ENCODE measurements at regions not wholly inside any gene's neighbourhood (a gene's known extent, or its start where the extent isn't known, plus 50 kb on each side); places are given as distances from the start of the nearest gene placed in this dataset.

GRCh38 chr3:124113485-124113884 is 121.6 kb upstream of the ROPN1 start:
- Histone ChIP-seq H2BK5ac (ENCODE audit: low read length) (no peak overlapping the region), H3K4me2 (ENCODE audit: insufficient read depth, low read length, poor library complexity, severe bottlenecking) (no peak overlapping the region), H2BK15ac (ENCODE audit: low read length) (no peak overlapping the region), H3K4ac (ENCODE audit: low read length) (no peak overlapping the region), H3K4me3 (ENCODE audit: low read length in 2 of 2) (no peak overlapping the region), H3K36me3 (replicated peaks in 1 of 2; ENCODE audit: control insufficient read depth in 2 of 2, insufficient read depth in 2 of 2, low read length in 2 of 2) (no peaks in the 10 kb centered on the region), H2BK120ac (ENCODE audit: low read depth, low read length) (no peak overlapping the region), H3K18ac (ENCODE audit: low read length) (no peak overlapping the region), H3K4me1 (ENCODE audit: control insufficient read depth in 2 of 2, insufficient read depth in 1 of 2, low read depth in 1 of 2, low read length in 2 of 2) (peaks cover 0 to 11% of the 10 kb centered on the region in 2 donors), H4K91ac (ENCODE audit: low read depth, low read length, poor library complexity) (no peak overlapping the region), H2AFZ (ENCODE audit: low read length) (no peak overlapping the region), H3K9me3 (replicated peaks in 1 of 2; ENCODE audit: control insufficient read depth in 2 of 2, insufficient read depth in 1 of 2, low read depth in 1 of 2, low read length in 2 of 2) (no peaks in the 10 kb centered on the region), H3K9ac (ENCODE audit: low read depth, low read length, poor library complexity) (no peak overlapping the region), H2BK12ac (ENCODE audit: low read length) (no peak overlapping the region), H4K8ac (ENCODE audit: low read depth, low read length) (no peak overlapping the region), H3K23ac (ENCODE audit: low read depth, low read length, poor library complexity) (no peak overlapping the region), H3K14ac (ENCODE audit: low read length) (no peak overlapping the region), H3K79me1 (ENCODE audit: low read depth, low read length) (no peaks in the 10 kb centered on the region), H2AK5ac (ENCODE audit: low read depth, low read length) (no peak overlapping the region), H3K27me3 (ENCODE audit: control insufficient read depth in 3 of 3, insufficient read depth in 3 of 3, low read depth in 1 of 3, low read length in 3 of 3) (no peaks in the 10 kb centered on the region), H3K27ac (replicated peaks; ENCODE audit: low read length) (no peak overlapping the region)
- no CpG with 5 or more reads among the region's 5 CpGs for WGBS, 2 donors (ENCODE audit: extremely low coverage in 2 of 2, insufficient read length in 2 of 2, insufficient replicate concordance in 1 of 2)
- DNase-seq (ENCODE audit: low spot score) = no peak

GRCh38 chr3:124115279-124115678 is 123.4 kb upstream of the ROPN1 start:
- no peak overlapping the region for H3K4me2 ChIP-seq (ENCODE audit: insufficient read depth, low read length, poor library complexity, severe bottlenecking)
- no peak overlapping the region for H2AFZ ChIP-seq (ENCODE audit: low read length)
- no peak overlapping the region for H4K91ac ChIP-seq (ENCODE audit: low read depth, low read length, poor library complexity)
- no peak overlapping the region for H3K23ac ChIP-seq (ENCODE audit: low read depth, low read length, poor library complexity)
- no peaks in the 10 kb centered on the region for H3K79me1 ChIP-seq (ENCODE audit: low read depth, low read length)
- no peaks in the 10 kb centered on the region for H3K36me3 ChIP-seq (replicated peaks in 1 of 2; ENCODE audit: control insufficient read depth in 2 of 2, insufficient read depth in 2 of 2, low read length in 2 of 2)
- H3K9ac ChIP-seq (ENCODE audit: low read depth, low read length, poor library complexity) = no peak overlapping the region
- no peak overlapping the region for H3K27ac ChIP-seq (replicated peaks; ENCODE audit: low read length)
- H3K4me3 ChIP-seq (ENCODE audit: low read length in 2 of 2) = no peak overlapping the region
- H2BK15ac ChIP-seq (ENCODE audit: low read length) = no peak overlapping the region
- no peak overlapping the region for H3K18ac ChIP-seq (ENCODE audit: low read length)
- H3K27me3 ChIP-seq (ENCODE audit: control insufficient read depth in 3 of 3, insufficient read depth in 3 of 3, low read depth in 1 of 3, low read length in 3 of 3) = no peaks in the 10 kb centered on the region
- no peak overlapping the region for H4K8ac ChIP-seq (ENCODE audit: low read depth, low read length)
- no peaks in the 10 kb centered on the region for H3K9me3 ChIP-seq (replicated peaks in 1 of 2; ENCODE audit: control insufficient read depth in 2 of 2, insufficient read depth in 1 of 2, low read depth in 1 of 2, low read length in 2 of 2)
- DNase-seq (ENCODE audit: low spot score) = no peak
- no peak overlapping the region for H2BK12ac ChIP-seq (ENCODE audit: low read length)
- H2BK120ac ChIP-seq (ENCODE audit: low read depth, low read length) = no peak overlapping the region
- no CpG with 5 or more reads among the region's 6 CpGs for WGBS, 2 donors (ENCODE audit: extremely low coverage in 2 of 2, insufficient read length in 2 of 2, insufficient replicate concordance in 1 of 2)
- no peak overlapping the region for H2BK5ac ChIP-seq (ENCODE audit: low read length)
- no peak overlapping the region for H3K4ac ChIP-seq (ENCODE audit: low read length)
- H2AK5ac ChIP-seq (ENCODE audit: low read depth, low read length) = no peak overlapping the region
- no peak overlapping the region for H3K14ac ChIP-seq (ENCODE audit: low read length)
- H3K4me1 ChIP-seq (ENCODE audit: control insufficient read depth in 2 of 2, insufficient read depth in 1 of 2, low read depth in 1 of 2, low read length in 2 of 2) = peaks cover 0 to 11% of the 10 kb centered on the region in 2 donors

DNA sequence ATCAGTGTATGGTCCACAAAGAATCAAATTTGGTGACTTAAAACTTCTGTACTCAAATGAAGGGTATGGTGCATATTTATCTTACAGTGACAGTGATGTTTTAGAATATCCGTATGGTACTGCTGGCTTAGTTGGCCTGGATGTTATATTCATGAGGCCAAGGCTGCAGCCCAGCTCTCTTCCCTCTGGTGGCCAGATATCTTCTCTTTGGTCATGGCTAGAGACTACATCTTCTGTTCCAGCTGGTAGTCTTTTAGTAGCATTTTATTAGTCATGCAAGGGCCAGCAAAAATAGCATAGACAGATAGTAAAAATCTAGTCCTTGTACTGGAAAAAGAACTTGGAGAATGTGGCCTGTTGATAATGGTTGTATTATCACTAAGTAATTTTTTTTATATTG is 124.0 kb upstream of the ROPN1 start:
- no peak overlapping the region for H3K4ac ChIP-seq (ENCODE audit: low read length)
- no peaks in the 10 kb centered on the region for H3K36me3 ChIP-seq (replicated peaks in 1 of 2; ENCODE audit: control insufficient read depth in 2 of 2, insufficient read depth in 2 of 2, low read length in 2 of 2)
- H2AK5ac ChIP-seq (ENCODE audit: low read depth, low read length) = no peak overlapping the region
- H3K4me1 ChIP-seq (ENCODE audit: control insufficient read depth in 2 of 2, insufficient read depth in 1 of 2, low read depth in 1 of 2, low read length in 2 of 2) = peaks cover 0 to 11% of the 10 kb centered on the region in 2 donors
- H3K9me3 ChIP-seq (replicated peaks in 1 of 2; ENCODE audit: control insufficient read depth in 2 of 2, insufficient read depth in 1 of 2, low read depth in 1 of 2, low read length in 2 of 2) = no peaks in the 10 kb centered on the region
- H4K8ac ChIP-seq (ENCODE audit: low read depth, low read length) = no peak overlapping the region
- H2BK120ac ChIP-seq (ENCODE audit: low read depth, low read length) = no peak overlapping the region
- no peak overlapping the region for H3K9ac ChIP-seq (ENCODE audit: low read depth, low read length, poor library complexity)
- no peak for DNase-seq (ENCODE audit: low spot score)
- no peak overlapping the region for H3K4me2 ChIP-seq (ENCODE audit: insufficient read depth, low read length, poor library complexity, severe bottlenecking)
- no peaks in the 10 kb centered on the region for H3K27me3 ChIP-seq (ENCODE audit: control insufficient read depth in 3 of 3, insufficient read depth in 3 of 3, low read depth in 1 of 3, low read length in 3 of 3)
- H2BK5ac ChIP-seq (ENCODE audit: low read length) = no peak overlapping the region
- no peak overlapping the region for H3K14ac ChIP-seq (ENCODE audit: low read length)
- no peak overlapping the region for H3K18ac ChIP-seq (ENCODE audit: low read length)
- no peak overlapping the region for H2AFZ ChIP-seq (ENCODE audit: low read length)
- H2BK12ac ChIP-seq (ENCODE audit: low read length) = no peak overlapping the region
- no peak overlapping the region for H4K91ac ChIP-seq (ENCODE audit: low read depth, low read length, poor library complexity)
- H3K23ac ChIP-seq (ENCODE audit: low read depth, low read length, poor library complexity) = no peak overlapping the region
- H3K27ac ChIP-seq (replicated peaks; ENCODE audit: low read length) = no peak overlapping the region
- no peak overlapping the region for H2BK15ac ChIP-seq (ENCODE audit: low read length)
- no CpG with 5 or more reads among the region's 1 CpG for WGBS, 2 donors (ENCODE audit: extremely low coverage in 2 of 2, insufficient read length in 2 of 2, insufficient replicate concordance in 1 of 2)
- no peak overlapping the region for H3K4me3 ChIP-seq (ENCODE audit: low read length in 2 of 2)
- H3K79me1 ChIP-seq (ENCODE audit: low read depth, low read length) = no peaks in the 10 kb centered on the region

DNA sequence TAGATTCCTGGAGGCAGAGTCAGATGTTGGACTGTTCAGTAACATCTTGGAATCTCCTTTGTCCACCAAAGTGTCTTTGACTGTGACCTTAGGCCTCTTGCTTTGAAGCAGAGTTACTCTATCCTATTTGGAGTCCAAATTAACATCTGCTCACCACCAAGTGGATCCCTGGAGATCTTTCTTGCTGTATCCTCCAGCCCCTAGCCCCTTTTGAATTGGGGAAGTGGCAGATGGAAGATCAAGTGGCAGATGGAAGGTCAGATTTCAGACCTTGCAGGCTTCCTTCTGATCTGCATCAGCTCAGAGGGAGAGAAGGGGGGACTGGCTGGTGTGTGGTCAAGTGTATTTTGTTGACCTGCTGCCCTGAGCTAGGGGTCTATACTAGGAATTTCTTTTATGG is 125.0 kb upstream of the ROPN1 start:
- Histone ChIP-seq H3K9me3 (replicated peaks in 1 of 2; ENCODE audit: control insufficient read depth in 2 of 2, insufficient read depth in 1 of 2, low read depth in 1 of 2, low read length in 2 of 2) (no peaks in the 10 kb centered on the region), H3K79me1 (ENCODE audit: low read depth, low read length) (no peaks in the 10 kb centered on the region), H3K4me3 (ENCODE audit: low read length in 2 of 2) (no peak overlapping the region), H2AK5ac (ENCODE audit: low read depth, low read length) (no peak overlapping the region), H3K4ac (ENCODE audit: low read length) (no peak overlapping the region), H4K91ac (ENCODE audit: low read depth, low read length, poor library complexity) (no peak overlapping the region), H3K23ac (ENCODE audit: low read depth, low read length, poor library complexity) (no peak overlapping the region), H3K4me2 (ENCODE audit: insufficient read depth, low read length, poor library complexity, severe bottlenecking) (no peak overlapping the region), H2AFZ (ENCODE audit: low read length) (no peak overlapping the region), H4K8ac (ENCODE audit: low read depth, low read length) (no peak overlapping the region), H3K36me3 (replicated peaks in 1 of 2; ENCODE audit: control insufficient read depth in 2 of 2, insufficient read depth in 2 of 2, low read length in 2 of 2) (no peaks in the 10 kb centered on the region), H3K18ac (ENCODE audit: low read length) (no peak overlapping the region), H3K27me3 (ENCODE audit: control insufficient read depth in 3 of 3, insufficient read depth in 3 of 3, low read depth in 1 of 3, low read length in 3 of 3) (no peaks in the 10 kb centered on the region), H2BK15ac (ENCODE audit: low read length) (no peak overlapping the region), H2BK5ac (ENCODE audit: low read length) (no peak overlapping the region), H2BK12ac (ENCODE audit: low read length) (no peak overlapping the region), H2BK120ac (ENCODE audit: low read depth, low read length) (no peak overlapping the region), H3K4me1 (ENCODE audit: control insufficient read depth in 2 of 2, insufficient read depth in 1 of 2, low read depth in 1 of 2, low read length in 2 of 2) (peaks cover 0 to 11% of the 10 kb centered on the region in 2 donors), H3K27ac (replicated peaks; ENCODE audit: low read length) (no peak overlapping the region), H3K9ac (ENCODE audit: low read depth, low read length, poor library complexity) (no peak overlapping the region), H3K14ac (ENCODE audit: low read length) (no peak overlapping the region)
- no peak for DNase-seq (ENCODE audit: low spot score)

Data from neuronal stem cell (in vitro differentiated cells).